Glomerular visceral epithelial cell (primary cell): ENCODE measurements at regions not wholly inside any gene's neighbourhood (a gene's known extent, or its start where the extent isn't known, plus 50 kb on each side); places are given as distances from the start of the nearest gene placed in this dataset.

ENCODE experiments used
- DNase-seq: peaks from one replicate; pipeline ENCODE4 v3.0.0-alpha.2; 2016; ENCODE audit errors: extremely low spot score

- no peak for DNase-seq
These were observed 171.1 kb downstream of the ZFP36L2 start for GRCh38 chr2:43055086-43055912.

GRCh38 chr2:43054367-43054766, 172.0 kb downstream of the ZFP36L2 start:
- DNase-seq, result no peak

GRCh38 chr2:43052944-43053306, 173.5 kb downstream of the ZFP36L2 start:
- no peak for DNase-seq

- no peak for DNase-seq
These were observed 174.0 kb downstream of the ZFP36L2 start for GRCh38 chr2:43052204-43052943.

GRCh38 chr2:43051338-43051737, 175.1 kb downstream of the ZFP36L2 start:
- DNase-seq, result peak; percentile 42

- DNase-seq, result no peak
These were observed 175.5 kb downstream of the ZFP36L2 start for GRCh38 chr2:43050866-43051265.

GRCh38 chr2:43049836-43050801, 176.3 kb downstream of the ZFP36L2 start:
- DNase-seq, result no peak

GRCh38 chr2:43047187-43047780, 179.1 kb downstream of the ZFP36L2 start:
- DNase-seq, result no peak

GRCh38 chr2:43045866-43046265, 180.5 kb downstream of the ZFP36L2 start:
- no peak for DNase-seq

- DNase-seq, result no peak
These were observed 182.2 kb downstream of the ZFP36L2 start for GRCh38 chr2:43044093-43044681.

- no peak for DNase-seq
These were observed 182.9 kb downstream of the ZFP36L2 start for GRCh38 chr2:43043553-43043870.

GRCh38 chr2:43041661-43042360, 184.6 kb downstream of the ZFP36L2 start:
- DNase-seq, result peak; percentile 95

GRCh38 chr2:43041173-43041591, 185.2 kb downstream of the ZFP36L2 start:
- DNase-seq, result no peak

GRCh38 chr2:43040084-43040854, 186.1 kb downstream of the ZFP36L2 start:
- DNase-seq, result no peak

- no peak for DNase-seq
These were observed 186.9 kb downstream of the ZFP36L2 start for GRCh38 chr2:43039376-43040080.

GRCh38 chr2:43038696-43039094, 187.7 kb downstream of the ZFP36L2 start:
- no peak for DNase-seq

GRCh38 chr2:43038034-43038695, 188.2 kb downstream of the ZFP36L2 start:
- DNase-seq, result no peak

GRCh38 chr2:43035922-43036321, 190.5 kb downstream of the ZFP36L2 start:
- DNase-seq, result no peak

- no peak for DNase-seq
These were observed 191.5 kb downstream of the ZFP36L2 start for GRCh38 chr2:43034921-43035320.
